HK-2 (cell line): ENCODE measurements at regions not wholly inside any gene's neighbourhood (a gene's known extent, or its start where the extent isn't known, plus 50 kb on each side); places are given as distances from the start of the nearest gene placed in this dataset.
A peak's percentile ranks its signal among the peaks of the same experiment; 100 is the strongest.
"Not testable (repeated sequence)": the region's sequence is repeated elsewhere in the genome, so short reads cannot be mapped to it uniquely, and the experiment has no call there.

Experiments used
- DNase-seq: peaks from one replicate; pipeline ENCODE4 v3.0.0-alpha.2; 2018; ENCODE audit not compliant: unreplicated experiment

DNA sequence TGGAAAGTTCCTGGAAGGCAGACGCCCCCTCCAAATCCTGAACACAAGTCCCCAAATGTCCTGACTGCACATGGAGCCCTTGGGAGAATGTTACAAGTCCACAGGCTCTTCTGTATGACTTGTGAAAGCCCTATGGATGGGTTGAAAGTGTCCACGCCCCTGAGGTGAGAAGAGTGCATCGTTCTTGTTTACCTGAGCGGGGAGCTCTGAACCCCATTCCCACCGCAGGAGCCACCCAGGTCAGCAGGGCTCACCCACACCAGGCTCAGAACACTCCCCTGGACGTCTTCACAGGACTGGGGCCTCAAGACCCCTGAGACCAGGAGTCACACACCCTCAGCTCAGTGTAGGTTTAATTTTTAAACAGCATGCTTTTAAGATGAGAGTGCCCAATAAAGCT lies 84.2 kb upstream of the TMEM18 start:
- no peak for DNase-seq

DNA sequence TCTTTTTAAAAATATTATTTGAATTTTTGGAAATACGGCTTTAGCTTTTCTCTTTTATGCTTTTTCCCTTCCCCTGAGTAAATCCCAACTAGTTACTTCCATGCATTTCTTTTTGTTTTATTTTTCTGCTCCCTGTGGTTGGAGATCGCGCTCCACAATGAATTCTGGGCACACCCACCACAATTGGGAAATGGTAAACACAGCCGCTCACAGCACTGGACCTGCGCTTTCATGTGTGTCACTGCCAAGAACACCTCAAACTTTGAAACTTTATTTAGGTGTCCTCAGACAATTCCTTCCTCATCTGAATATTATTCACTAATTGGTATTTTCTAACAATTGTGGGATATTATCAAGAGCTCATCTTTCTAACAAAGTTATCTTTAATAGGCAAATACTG lies 82.8 kb upstream of the TMEM18 start:
- no peak for DNase-seq

DNA sequence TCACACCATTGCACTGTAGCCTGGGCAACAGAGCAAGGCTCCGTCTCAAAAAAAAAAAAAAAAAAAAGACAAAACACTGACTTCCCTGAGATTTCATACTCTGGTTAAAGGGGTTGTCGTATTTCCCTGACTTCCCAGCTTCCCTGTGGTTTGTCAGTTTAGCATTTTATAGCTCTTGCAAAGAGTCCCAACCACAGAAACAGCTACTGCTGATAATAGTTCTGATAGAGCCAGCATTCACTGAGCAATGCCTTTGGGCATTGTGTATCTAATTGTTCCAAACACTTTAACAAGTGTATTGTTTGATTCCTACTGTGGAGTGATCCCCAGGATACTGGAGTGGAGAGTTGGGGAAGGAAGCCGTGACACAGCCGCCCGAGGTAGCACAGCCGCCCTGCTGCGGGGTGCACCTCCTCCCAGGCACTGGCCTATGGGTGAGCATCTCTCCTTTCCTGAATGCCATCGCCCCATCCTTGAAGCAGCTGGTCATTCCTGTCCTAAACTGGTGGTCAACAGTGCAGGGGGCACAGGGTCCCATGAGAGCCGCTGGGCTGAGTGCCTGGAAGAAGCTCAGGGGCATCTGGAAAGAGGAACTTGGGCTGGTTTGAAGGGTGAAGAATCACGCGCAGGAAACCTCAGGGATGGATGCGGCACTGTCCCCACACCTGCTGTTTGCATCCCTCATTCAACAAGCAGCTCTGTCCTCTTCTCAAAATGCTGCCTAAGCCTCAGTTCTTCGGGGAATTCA lies 81.0 kb upstream of the TMEM18 start:
- no peak for DNase-seq

DNA sequence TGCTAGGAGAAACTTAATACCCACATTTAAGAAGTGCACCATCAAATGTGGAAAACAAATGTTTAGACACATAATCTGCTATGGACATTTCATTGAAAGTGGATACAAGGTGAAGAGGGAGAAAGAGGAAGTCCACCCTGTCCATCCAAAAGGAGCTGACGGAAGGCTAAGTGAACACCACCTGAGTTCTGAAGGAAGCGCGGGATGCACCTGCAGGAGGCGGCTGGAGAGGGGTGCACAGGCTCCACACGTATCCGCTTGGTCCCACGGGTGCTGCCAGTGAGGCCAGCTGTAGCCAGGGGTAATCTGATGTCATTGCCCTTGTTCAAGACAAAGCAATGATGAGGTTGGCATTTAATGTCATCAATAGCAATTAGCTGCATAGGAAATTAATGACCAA lies 75.9 kb upstream of the TMEM18 start:
- no peak for DNase-seq

DNA sequence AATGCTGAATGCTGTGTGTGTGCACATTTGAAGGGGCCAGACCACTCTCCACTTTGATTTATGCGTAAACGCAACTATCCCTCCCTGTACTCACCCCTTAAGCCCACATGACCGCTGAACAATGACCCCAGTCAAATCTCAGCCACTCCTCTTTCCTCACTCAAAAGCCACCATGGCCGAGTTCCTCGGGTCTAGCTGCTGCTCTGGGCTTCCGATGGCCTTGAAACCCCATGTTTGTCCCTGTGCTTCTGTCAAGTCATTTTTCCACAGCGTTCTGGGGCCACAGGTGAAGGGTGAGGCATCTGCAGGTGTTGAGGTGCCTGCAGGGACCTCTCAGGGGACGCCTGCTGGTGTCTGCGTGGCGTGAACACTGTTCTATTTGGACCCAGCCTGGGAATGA lies 74.3 kb upstream of the TMEM18 start:
- DNase-seq: no peak

DNA sequence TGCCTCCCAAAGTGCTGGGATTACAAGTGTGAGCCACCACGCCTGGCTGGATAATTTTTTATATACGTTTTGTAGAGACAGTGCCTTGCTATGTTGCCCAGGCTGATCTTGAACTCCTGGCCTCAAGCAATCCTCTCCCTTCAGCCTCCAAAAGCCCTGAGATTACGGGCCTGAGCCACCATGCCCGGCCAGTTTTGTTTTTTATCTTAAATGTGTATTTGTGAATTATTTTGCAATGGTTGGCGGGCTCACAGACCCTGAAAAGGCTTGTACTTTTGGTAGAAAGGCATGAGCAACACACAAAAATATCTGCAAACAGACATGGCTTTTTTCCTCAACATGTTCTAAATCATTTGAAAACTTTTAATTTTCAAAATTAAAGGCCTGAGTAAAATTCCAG lies 73.4 kb upstream of the TMEM18 start:
- DNase-seq: no peak

DNA sequence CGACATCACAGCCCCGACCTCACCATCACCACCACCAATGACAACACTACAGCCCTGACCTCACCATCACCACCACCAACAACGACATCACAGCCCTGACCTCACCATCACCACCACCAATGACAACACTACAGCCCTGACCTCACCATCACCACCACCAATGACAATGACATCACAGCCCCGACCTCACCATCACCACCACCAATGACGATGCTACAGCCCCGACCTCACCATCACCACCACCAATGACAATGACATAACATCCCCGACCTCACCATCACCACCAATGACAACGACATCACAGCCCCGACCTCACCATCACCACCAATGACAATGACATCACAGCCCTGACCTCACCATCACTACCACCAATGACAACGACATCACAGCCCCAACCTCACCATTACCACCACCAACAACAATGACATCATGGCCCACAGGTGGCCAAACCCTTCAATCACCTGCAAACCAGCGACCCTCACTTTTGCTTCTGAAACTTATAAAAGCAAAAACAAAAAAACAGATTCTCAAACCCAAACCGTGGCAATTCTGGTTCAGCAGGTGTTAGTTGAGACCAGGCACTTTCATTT lies 70.7 kb upstream of the TMEM18 start:
- no peak for DNase-seq

DNA sequence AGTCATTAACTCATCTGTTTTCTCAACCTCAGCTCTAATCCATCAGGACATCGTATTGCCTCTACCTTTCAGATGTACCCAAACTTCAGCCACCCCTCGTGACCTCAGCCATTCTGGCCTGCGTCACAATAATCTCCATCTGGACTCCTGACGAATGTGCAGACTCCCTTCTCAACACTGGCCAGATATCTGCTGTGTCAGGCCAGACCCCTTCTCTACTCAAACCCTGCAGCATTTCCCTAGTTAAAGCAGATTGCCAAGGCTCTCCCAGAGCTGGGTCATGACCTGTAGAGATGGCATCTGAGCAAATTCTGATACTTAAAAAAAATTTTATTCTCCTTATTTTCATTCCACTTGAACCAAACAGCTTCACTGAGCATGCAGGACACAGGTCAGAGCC lies 69.5 kb upstream of the TMEM18 start:
- no peak for DNase-seq

DNA sequence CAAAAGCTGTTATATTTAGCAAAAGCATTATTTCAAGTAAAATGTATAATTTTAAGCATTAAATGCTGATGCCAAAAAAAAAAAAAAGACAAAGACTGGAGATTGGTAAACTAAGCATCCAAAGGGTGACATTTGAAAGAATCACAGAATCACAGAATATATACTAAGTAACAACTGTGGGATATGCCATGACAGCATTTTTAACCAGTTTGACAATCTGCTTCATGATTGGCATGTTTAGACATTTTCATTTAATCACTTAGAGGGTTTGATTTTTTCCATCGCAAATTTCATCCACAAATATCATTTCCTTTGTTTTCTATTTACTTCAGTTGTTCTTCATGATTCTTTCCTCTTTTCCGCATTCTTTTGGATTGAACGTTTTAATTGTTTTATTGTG lies 66.9 kb upstream of the TMEM18 start:
- no peak for DNase-seq

DNA sequence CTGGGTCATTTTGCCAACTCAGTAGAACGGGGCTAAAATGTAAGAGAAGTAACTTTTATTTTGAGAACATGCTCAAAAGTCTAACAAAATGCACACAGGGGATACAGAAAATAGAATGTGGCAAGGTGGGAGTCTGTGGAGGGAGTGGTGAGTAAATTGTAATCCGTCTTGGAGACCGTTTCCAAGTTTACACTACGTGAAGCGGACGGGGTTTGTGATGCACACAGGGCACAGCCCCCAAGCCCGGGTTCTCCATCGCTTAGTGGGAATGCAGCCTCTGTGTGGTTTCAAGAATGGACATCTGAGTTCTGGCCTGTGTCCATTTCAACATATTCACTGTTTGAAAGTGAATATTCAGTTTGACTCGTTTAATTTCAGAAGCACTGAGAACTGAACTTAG lies 65.0 kb upstream of the TMEM18 start:
- no peak for DNase-seq

DNA sequence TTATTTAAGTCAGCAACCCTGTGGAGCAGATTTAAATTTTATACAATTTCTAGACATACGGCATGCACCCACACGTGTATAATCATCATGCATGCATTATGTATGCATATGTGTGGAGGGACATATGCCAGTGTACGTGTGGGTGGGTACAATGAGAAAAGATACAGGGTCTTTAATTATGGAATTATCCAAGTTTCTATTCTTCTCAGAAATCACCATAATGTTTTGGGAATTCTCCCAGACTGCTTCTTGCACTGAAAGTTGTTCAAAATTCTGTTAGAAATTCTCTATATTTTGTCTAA lies 63.9 kb upstream of the TMEM18 start:
- DNase-seq: no peak

DNA sequence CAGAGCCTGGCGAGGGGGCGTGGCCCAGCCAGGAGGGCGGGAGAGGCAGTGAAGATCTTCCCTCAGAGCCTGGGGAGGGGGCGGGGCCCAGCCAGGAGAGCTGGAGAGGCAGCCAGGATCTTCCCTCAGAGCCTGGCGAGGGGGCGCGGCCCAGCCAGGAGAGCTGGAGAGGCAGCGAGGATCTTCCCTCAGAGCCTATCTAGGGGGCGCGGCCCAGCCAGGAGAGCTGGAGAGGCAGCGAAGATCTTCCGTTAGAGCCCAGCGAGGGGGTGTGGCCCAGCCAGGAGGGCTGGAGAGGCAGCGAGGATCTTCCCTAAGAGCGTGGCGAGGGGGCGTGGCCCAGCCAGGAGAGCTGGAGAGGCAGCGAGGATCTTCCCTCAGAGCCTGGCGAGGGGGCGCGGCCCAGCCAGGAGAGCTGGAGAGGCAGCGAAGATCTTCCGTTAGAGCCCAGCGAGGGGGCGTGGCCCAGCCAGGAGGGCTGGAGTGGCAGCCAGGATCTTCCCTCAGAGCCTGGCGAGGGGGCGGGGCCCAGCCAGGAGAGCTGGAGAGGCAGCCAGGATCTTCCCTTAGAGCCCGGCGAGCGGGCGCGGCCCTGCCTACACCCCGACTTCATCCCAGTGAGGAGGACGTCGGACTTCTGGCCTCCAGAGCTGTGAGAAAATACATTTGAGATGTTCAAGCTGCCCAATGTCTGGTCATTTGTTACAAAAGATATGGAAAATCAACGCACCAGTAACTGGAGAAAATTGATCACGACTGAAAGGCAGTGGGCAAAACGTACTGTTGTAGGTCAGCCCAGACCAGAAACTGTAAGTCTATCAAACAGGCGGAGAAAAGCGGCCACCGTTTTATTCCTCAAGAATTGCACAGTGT lies 63.4 kb upstream of the TMEM18 start:
- DNase-seq: peak; percentile 96

DNA sequence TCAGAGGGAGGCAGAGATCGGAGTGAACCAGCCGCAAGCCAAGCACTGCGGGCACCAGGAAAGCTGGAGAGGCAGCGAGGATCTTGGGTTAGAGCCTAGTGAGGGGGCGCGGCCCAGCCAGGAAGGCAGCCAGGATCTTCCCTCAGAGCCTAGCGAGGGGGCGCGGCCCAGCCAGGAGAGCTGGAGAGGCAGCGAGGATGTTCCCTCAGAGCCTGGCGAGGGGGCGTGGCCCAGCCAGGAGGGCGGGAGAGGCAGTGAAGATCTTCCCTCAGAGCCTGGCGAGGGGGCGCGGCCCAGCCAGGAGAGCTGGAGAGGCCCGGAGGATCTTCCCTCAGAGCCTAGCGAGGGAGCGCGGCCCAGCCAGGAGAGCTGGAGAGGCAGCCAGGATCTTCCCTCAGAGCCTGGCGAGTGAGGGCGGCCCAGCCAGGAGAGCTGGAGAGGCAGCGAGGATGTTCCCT lies 62.7 kb upstream of the TMEM18 start:
- DNase-seq: not testable (repeated sequence)

DNA sequence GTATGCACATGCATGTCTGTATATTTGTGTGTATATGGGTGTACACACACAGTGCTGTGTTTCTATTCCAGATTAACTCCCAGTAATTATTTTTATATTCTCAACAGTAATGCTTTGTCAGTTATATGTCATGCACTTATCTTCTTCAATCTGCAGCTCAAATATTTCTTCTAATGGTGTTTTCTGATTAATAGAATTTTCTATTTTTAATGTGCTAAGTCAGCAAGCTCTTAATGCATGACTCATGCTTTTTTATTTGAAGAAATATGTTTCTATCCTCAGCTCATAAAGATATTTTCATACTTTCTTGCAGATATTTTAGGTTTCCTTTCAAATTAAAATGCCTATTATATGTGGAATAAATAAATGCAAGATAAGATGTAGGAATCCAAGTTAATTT lies 59.7 kb upstream of the TMEM18 start:
- DNase-seq: no peak

DNA sequence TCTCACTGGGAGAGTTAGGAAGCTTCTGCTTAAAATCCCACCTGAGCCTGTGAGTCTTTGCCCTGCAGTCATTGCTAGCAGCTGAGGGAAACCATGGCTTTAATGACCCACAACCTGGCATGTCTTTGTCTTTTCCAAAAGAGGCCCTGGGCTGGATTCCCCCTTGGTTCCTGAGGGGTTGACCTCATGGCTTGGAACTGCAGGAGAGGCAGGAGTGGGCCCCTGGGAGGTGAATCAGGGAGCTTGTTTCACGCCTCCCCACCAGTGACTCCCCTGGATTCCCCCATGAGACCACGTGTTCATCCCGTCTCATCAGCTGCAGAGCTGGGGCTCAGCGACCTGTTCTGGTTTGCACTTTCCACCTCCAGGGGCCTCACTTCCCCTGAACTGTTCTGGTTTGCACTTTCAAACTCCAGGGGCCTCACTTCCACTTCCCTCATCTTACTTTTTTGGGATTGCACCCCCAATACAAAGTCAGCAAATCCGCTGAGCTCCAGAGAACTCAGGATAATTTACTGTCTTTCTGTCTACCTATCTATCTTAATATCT lies 58.5 kb upstream of the TMEM18 start:
- no peak for DNase-seq

DNA sequence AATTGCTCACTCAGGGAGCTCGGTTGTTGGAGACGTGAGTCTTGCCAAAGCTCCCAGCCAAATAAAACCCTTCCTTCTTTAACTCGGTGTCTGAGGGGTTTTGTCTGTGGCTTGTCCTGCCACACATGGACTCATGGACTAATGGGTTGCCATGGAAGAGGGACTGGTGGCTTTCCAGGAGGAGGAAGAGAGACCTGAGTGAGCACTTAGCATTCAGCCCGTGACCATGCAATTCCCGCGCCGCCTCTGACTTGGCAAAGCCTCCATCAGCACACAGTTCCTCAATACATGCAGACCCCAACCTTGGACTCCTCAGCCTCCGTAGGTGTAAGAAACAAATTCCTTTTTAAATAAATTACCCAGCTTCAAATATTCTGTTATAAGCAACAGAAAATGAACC lies 57.3 kb upstream of the TMEM18 start:
- DNase-seq: no peak

DNA sequence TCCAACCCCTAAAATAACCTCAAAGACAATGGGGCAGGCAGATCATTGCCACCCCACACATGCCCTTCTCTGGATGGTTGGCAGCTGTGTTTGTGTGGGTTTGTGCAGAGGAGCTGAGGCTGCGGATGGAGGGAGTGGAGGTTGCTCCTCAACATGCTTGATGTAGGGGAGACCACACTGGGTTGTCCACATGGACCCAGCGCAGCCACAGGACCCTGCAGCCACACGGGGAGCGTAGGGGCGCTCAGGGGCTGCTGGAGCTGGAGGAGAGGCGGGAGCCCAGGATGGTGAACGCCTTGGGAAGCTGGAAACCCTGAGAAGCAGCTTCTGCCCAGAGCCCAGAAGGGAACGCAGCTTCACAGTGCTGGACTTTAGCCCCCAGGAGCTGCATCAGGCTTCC lies 56.3 kb upstream of the TMEM18 start:
- no peak for DNase-seq

DNA sequence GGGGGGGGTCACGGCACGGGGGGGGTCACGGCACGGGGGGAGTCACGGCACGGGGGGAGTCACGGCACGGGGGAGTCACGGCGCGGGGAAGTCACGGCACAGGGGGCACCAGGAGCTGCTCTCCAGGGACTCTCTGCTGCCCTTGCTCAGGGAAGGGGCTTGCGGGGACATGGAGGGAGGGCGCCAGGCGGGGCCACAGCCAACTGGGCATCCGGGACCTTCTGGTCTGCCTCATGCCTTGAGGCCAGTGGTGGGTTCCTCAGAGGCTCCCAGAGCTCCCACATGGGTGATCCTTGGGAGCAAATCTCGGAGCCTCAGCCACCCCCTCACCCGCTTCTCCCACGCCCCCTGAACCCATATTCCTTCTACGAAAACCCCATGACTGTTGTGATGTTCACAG lies 55.8 kb upstream of the TMEM18 start:
- no peak for DNase-seq

DNA sequence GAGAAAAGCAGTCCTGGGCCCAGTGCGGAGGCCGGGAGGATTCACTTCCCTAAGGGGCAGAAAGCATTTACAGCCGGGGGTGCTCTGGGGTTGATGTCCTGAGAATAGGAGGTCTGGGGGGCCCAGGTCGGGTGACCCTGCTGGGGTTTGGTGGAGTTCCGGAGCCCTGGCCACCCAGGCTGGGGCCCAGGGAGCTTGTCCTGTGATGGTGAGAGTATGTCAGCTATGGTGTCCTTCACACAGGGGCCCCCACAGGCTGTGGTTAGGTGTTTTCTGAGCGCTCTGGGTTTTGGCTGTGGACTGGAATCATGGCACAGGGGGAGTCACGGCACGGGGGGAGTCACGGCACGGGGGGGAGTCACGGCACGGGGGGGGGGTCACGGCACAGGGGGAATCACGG lies 54.5 kb upstream of the TMEM18 start:
- DNase-seq: no peak

DNA sequence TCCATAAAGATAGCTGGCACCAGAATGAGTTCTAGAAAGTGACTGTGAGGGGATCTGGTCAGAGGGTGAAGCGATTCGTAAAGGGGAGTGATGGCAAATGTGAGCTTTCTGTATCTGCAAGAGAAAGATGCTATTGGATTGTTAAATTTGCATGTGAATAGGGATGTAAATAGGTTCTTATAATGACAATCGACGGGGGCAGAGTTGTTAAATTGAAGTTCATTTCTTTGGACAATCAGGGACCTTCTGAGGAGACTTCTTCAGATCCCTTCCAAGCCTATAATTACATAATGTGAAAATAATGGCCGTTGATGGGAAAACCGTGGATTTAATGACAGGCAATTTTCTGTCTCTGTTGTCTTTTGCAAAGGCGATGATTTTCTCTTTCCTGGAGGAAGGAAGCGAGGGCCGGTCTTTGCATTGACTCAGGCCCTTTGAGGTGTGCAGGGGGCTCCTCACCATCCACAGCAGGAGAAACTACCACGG lies 52.2 kb upstream of the TMEM18 start:
- no peak for DNase-seq

DNA sequence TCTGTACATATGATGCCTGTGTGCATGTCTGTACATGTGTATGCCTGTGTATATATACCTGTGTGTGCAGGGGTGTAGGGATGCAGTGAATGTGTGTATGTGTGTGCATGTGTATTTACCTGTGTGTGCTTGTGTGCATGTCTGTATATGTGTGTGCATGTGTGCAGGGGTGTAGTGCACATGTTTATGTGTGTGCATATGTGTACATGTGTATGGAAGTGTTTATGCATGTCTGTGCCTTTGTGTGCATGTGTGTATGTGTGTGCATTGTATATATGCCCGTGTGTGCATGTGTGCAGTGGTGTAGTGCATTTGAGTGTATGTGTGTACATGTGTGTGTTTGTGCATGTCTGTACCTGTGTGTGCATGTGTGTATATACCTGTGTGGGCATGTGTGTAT lies 51.0 kb upstream of the TMEM18 start:
- DNase-seq: no peak

DNA sequence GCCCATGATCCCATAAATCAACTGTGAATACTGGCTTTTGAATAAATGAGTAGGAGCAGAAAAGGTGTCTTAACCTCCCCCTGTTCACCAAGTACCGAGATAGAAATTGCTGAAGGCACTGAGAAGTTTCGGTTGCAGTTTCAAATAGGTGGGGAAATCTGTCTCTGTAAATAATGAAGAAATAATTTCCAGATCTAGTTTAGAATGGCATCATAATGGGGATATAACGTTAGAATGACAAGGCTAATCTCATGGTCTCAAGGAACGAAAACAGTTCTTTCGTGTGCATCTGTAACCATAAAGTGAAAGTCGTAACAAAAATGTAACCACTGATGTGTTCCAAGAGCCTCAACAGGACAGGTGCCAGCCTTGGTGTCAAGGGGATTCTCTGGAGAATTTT lies 49.9 kb upstream of the TMEM18 start:
- DNase-seq: no peak
